ENCODE measurements at regions not wholly inside any gene's neighbourhood (a gene's known extent, or its start where the extent isn't known, plus 50 kb on each side); places are given as distances from the start of the nearest gene placed in this dataset.

DNA sequence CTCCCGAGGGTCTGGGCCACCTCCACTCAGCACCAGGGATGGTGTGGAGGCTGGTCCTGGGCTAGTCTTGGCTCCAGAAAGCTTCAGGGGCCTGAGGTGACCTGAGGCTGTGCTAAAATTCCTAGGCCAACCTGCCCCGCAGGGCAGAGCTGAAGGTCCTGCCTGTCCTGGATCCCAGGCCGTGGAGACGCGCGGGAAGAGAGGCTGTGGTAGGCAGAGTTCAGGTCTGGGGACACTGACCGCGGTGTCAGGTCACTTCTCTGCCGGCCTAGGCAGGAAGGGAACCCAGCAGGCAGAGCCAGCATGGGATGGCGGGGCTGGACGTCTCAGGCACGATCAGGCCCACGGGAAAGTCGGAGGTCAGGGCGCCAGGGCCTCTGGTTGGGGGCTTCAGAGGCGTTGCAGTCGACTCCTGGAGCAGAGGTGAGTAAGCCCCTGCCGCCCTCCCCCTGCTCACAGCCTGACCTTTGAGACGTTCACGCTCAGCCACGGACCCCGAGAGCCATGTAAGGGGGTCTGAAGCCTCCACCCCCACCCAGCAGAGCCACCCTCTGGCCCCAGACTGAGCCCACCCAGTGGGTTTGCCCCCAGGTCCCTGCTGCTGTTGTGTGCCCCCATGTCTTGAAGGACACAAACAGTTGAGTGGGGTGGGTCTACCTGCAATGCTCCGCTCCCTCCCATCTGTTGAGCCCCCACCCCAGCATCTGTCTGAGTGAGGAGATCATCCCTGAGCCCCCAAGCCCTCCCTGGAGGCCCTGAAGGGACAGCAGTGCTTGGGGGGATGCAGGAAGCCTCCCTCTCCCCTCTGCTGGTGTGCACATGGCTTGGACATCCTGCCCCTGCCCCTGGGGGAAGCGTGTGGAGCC is 142.7 kb downstream of the KIF26A start:
- no peak for TF ChIP-seq CTCF (IDR thresholded peaks at IDR 0.05; ENCODE audit: extremely low read depth, missing control alignments)
- no peak for DNase-seq (ENCODE audit: low spot score)

GRCh38 chr14:104281768-104282301 is 143.4 kb downstream of the KIF26A start:
- DNase-seq (ENCODE audit: low spot score) = no peak
- TF ChIP-seq CTCF (IDR thresholded peaks at IDR 0.05; ENCODE audit: extremely low read depth, missing control alignments) = no peak

DNA sequence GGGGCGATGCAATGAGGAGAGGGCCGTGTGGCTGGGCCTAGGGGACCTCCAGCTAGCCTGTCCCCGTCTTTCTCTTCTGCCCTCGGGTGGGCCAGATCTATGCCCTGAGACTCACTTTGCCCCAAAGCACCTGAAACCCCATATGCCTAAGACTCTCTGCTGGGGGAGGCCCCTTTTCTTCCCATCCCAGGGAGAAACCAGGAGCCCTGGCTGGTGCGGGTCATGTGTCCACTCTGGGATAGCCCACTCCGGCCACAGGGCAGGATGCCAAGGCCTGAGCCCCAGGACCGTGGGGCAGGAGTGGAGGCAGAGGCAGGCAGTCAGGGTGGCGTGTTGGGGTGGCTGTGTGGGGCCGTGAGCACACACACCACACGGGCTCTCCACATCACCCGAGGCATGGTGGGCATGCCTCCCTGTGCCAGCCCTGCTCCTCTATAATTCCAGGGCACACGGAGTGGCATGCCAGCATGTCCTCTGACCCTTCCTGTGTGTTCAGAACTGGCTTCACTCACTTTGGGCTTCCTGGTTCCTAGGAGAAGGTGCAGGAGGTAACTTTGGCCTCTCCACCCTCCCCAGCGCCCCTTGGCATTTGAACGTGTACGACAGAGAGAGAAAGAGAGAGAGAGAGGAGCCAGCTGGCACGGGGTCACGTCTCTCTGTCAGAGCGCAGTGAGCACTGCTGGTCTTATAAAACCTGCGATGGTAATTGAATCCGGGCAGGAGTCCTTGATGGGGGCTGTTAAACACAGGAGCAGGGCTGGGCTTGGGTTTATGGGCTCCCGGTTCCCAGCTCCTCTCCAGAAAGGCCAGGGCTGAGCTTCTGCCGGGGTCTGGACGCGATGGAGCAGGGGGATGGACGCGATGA is 144.2 kb downstream of the KIF26A start:
- no peak for TF ChIP-seq CTCF (IDR thresholded peaks at IDR 0.05; ENCODE audit: extremely low read depth, missing control alignments)
- no peak for DNase-seq (ENCODE audit: low spot score)

DNA sequence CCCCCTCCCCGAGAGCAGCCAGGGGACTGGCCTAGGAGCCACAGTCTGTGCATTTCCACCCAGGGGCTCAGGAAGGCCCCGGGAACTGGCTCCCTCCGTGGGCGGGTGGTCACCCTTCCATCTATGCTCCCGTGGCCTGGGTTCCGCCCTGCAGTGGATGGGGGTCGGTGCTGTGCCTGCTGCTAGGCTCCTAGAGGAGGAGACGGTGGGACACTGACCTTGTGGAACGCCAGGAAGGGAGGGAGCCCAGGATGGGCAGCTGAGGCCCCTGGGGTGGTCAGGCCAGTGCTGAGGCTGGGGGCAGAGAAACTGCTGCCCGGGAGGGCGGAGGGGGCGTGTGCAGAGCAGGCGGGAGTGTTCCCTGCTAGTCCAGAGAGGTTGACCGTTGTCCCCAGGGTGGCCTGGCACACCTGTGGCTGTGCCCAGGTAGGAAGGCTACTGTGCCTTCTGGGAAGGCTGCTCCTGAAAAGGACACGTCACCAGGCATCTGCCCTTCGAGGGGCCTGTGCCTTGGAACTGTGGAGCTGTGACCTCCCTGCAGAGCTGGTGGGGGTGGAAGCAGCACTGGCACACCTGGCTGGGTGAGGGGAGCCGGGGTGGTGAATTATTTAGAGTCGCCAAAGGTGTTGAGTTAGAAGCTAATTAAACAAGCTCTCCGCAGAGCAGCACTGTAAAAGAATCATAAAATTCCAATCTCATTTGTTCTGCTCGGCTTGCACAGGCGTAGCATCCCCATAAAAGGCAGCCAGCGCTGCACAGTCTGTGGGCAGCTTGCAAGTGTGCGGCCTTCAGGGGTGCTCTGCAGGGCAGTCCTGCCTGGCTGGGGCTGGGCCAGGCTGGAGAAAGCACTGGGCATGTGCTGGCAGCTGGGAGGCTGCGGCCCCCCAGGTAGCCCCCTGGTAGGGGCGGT is 145.1 kb downstream of the KIF26A start:
- no peak for TF ChIP-seq CTCF (IDR thresholded peaks at IDR 0.05; ENCODE audit: extremely low read depth, missing control alignments)
- no peak for DNase-seq (ENCODE audit: low spot score)

DNA sequence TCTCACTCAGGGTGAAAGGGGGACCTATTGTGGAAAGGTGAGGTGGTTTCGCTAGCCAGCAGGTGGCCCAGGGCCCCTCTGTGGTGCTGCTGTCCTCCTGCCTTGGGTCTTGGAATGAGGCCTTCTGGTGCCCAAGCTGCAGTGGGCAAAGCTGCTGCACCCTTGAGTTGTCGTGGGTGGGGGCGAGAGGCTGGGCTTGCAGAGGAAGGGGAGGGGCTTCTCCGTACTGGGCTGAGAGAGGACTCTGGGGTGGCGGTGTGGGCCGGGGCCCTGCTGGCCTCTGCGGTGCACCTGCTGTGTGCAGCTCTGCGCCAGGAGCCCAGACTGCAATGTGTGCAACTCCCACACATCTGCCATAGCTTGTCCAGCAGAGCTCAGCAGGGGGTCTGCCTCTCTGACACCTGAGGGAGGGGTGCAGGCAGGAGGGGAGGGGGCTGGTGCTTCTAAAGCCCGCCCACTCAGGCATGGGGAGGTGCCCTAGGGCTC is 145.8 kb downstream of the KIF26A start:
- TF ChIP-seq CTCF (IDR thresholded peaks at IDR 0.05; ENCODE audit: extremely low read depth, missing control alignments) = no peak
- DNase-seq (ENCODE audit: low spot score) = no peak

DNA sequence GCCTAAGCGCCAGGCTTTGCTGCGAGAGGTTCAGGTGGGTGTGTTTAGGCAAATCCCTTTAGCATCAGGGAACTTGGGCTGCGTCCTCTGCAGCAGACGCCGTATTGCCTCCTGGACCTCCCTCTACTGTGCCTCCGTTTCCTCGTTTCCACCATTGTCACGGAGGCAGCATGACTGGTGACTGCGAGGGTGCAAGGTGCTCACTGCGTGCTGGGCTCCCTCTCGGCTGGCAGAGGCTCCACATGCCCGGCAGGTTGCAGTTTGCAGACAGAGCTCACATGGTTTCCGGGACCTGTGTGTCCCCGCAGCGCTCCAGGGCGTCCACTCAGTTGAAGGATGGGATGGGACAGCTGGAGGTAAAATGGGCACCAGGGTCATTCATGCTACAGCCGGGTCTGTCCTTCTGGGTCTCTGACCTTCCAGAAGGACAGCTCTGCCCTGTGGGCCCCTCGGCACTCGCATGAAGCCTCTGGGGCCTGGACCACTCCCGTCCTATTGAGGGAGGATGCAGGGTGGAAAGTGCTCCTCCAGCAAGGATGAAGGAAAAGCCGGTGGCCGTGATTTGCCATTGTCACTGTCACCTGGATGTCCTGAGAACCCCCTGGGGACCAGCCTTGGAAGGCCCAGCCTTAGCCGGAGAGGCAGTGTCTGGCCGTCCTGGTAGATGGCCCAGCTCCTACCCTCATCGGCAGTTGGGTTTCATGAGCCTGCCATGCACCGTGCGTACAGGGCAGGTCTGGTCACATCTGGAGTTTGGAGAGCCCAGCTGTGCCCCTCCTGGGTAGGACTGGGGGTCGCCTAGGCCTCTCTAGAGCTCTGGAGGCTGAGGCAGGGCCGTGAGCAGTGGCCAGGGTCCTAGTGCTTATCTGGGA is 146.5 kb downstream of the KIF26A start:
- no peak for DNase-seq (ENCODE audit: low spot score)
- TF ChIP-seq CTCF (IDR thresholded peaks at IDR 0.05; ENCODE audit: extremely low read depth, missing control alignments) = no peak

All from GM20000 (cell line).